Panc1 (cell line): ENCODE measurements at regions not wholly inside any gene's neighbourhood (a gene's known extent, or its start where the extent isn't known, plus 50 kb on each side); places are given as distances from the start of the nearest gene placed in this dataset.

Experiments used
- CTCF ChIP-seq: fragments of 450-650 bp; IDR thresholded peaks from 2 replicates; pipeline ENCODE4 v1.5.1; 2017; ENCODE audit warnings: mild to moderate bottlenecking
- POLR2AphosphoS5 ChIP-seq: IDR thresholded peaks from 2 replicates; pipeline ENCODE4 v1.6.1; 2012; ENCODE audit warnings: mild to moderate bottlenecking, low read depth, low read length, moderate library complexity
- REST ChIP-seq, 2 experiments: IDR thresholded peaks; 2 replicates each; pipeline ENCODE4 v1.6.1; 2011 to 2012; ENCODE audit warnings: low read depth in 2 of 2, control low read depth in 1 of 2, low read length in 1 of 2, mild to moderate bottlenecking in 1 of 2, moderate library complexity in 1 of 2; ENCODE audit not compliant: insufficient read depth in 1 of 2
- SIN3A ChIP-seq: IDR thresholded peaks from 2 replicates; pipeline ENCODE4 v1.6.1; 2012; ENCODE audit warnings: low read depth, mild to moderate bottlenecking, low read length, moderate library complexity, borderline replicate concordance; ENCODE audit not compliant: insufficient read depth
- TCF7L2 ChIP-seq: IDR thresholded peaks from 2 replicates; pipeline ENCODE4 v1.6.1; 2011; ENCODE audit warnings: mild to moderate bottlenecking, low read depth, low read length, inconsistent platforms

GRCh38 chr1:182240085-182240484 is 151.5 kb downstream of the GLUL start:
- TF ChIP-seq CTCF = no peak
- no peak for TF ChIP-seq REST (IDR thresholded peaks at IDR 0.05; ENCODE audit: insufficient read depth in 1 of 2, low read depth in 2 of 2, low read length in 1 of 2)
- no peak for TF ChIP-seq POLR2AphosphoS5
- no peak for TF ChIP-seq TCF7L2
- no peak for TF ChIP-seq SIN3A
